CD14-positive monocyte (primary cell): ENCODE measurements at regions not wholly inside any gene's neighbourhood (a gene's known extent, or its start where the extent isn't known, plus 50 kb on each side); places are given as distances from the start of the nearest gene placed in this dataset.

Experiments used
- DNase-seq, 3 donors: peaks; one replicate each; pipeline ENCODE4 v3.0.0-alpha.2; 2011 to 2022
- H2AFZ ChIP-seq: 2 replicates; pipeline ENCODE4 v1.6.0; 2012; ENCODE audit warnings: mild to moderate bottlenecking, low read depth, low read length, inconsistent platforms; ENCODE audit not compliant: insufficient read depth, poor library complexity, severe bottlenecking
- H3K27ac ChIP-seq, 2 donors: 1 replicate in 1 of 2; 2 replicates in 1 of 2; pipeline ENCODE4 v1.5.1; 2012 to 2013; ENCODE audit warnings: low read length in 2 of 2, control low read depth in 1 of 2, inconsistent platforms in 1 of 2, low read depth in 1 of 2, mild to moderate bottlenecking in 1 of 2
- H3K27me3 ChIP-seq, 2 donors: one replicate each; pipeline versions ENCODE4 v1.6.0 to v1.6.1; 2011 to 2013; ENCODE audit warnings: low read length in 2 of 2; ENCODE audit not compliant: control insufficient read depth in 2 of 2, insufficient read depth in 2 of 2
- H3K36me3 ChIP-seq, 2 donors: replicated peaks in 1 of 2; 1 replicate in 1 of 2; 2 replicates in 1 of 2; pipeline versions ENCODE4 v1.5.1 to v1.6.1; 2012 to 2013; ENCODE audit warnings: low read length in 2 of 2, control low read depth in 1 of 2, inconsistent platforms in 1 of 2, mild to moderate bottlenecking in 1 of 2; ENCODE audit not compliant: insufficient read depth in 2 of 2, control insufficient read depth in 1 of 2
- H3K4me1 ChIP-seq, 2 donors: 1 replicate in 1 of 2; 2 replicates in 1 of 2; pipeline versions ENCODE4 v1.5.1 to v1.6.1; 2012 to 2013; ENCODE audit warnings: low read length in 2 of 2, control low read depth in 1 of 2, inconsistent platforms in 1 of 2, mild to moderate bottlenecking in 1 of 2, moderate library complexity in 1 of 2; ENCODE audit not compliant: insufficient read depth in 2 of 2, control insufficient read depth in 1 of 2
- H3K4me2 ChIP-seq: replicated peaks from 2 replicates; pipeline ENCODE3; 2012; ENCODE audit warnings: low read length, moderate library complexity, mild to moderate bottlenecking; ENCODE audit not compliant: poor library complexity, severe bottlenecking; ENCODE audit errors: extremely low read depth
- H3K4me3 ChIP-seq, 3 experiments: fragments of 200-600 bp in 1 of 3; sonication (generic) in 1 of 3; replicated peaks in 1 of 3; 1 replicate in 2 of 3; 2 replicates in 1 of 3; pipeline ENCODE4 v1.5.1; 2011 to 2013; ENCODE audit warnings: low read length in 3 of 3, mild to moderate bottlenecking in 3 of 3, control low read depth in 2 of 3, low read depth in 2 of 3, inconsistent platforms in 1 of 3, moderate library complexity in 1 of 3
- H3K79me2 ChIP-seq: 2 replicates; pipeline ENCODE4 v1.6.0; 2012; ENCODE audit warnings: mild to moderate bottlenecking, control low read depth, inconsistent platforms, low read length, moderate library complexity; ENCODE audit not compliant: insufficient read depth
- H3K9ac ChIP-seq: 2 replicates; pipeline ENCODE4 v1.6.0; 2017; ENCODE audit warnings: low read length, mild to moderate bottlenecking; ENCODE audit not compliant: insufficient read depth, poor library complexity, severe bottlenecking
- H3K9me3 ChIP-seq, 2 donors: replicated peaks in 1 of 2; 1 replicate in 1 of 2; 2 replicates in 1 of 2; pipeline versions ENCODE4 v1.5.1 to v1.6.1; 2012 to 2013; ENCODE audit warnings: low read length in 2 of 2, control low read depth in 1 of 2; ENCODE audit not compliant: control insufficient read depth in 1 of 2, insufficient read depth in 1 of 2
- H4K20me1 ChIP-seq: 2 replicates; pipeline ENCODE4 v1.6.0; 2012; ENCODE audit warnings: mild to moderate bottlenecking, low read length, control low read depth, moderate library complexity; ENCODE audit not compliant: insufficient read depth
- H3K27ac Mint-ChIP-seq, 7 donors: one replicate each; pipeline ENCODE4 v1.8.0; 2020; ENCODE audit warnings: mild to moderate bottlenecking in 7 of 7, mixed read lengths in 7 of 7, moderate library complexity in 6 of 7, inconsistent platforms in 2 of 7
- H3K27me3 Mint-ChIP-seq, 3 donors: one replicate each; pipeline ENCODE4 v1.8.0; 2021 to 2022; ENCODE audit warnings: low read depth in 3 of 3, mild to moderate bottlenecking in 3 of 3, mixed read lengths in 3 of 3, moderate library complexity in 3 of 3, inconsistent platforms in 1 of 3
- H3K36me3 Mint-ChIP-seq, 2 donors: one replicate each; pipeline ENCODE4 v1.8.0; 2020; ENCODE audit warnings: mixed read lengths in 2 of 2, inconsistent platforms in 1 of 2, mild to moderate bottlenecking in 1 of 2
- H3K4me1 Mint-ChIP-seq: one replicate; pipeline ENCODE4 v1.8.0; 2020; ENCODE audit warnings: mild to moderate bottlenecking, mixed read lengths
- H3K4me3 Mint-ChIP-seq, 2 donors: one replicate each; pipeline ENCODE4 v1.8.0; 2020; ENCODE audit warnings: mild to moderate bottlenecking in 2 of 2, mixed read lengths in 2 of 2, moderate library complexity in 1 of 2
- H3K9me3 Mint-ChIP-seq, 7 donors: one replicate each; pipeline ENCODE4 v1.8.0; 2020 to 2022; ENCODE audit warnings: mixed read lengths in 7 of 7, mild to moderate bottlenecking in 6 of 7, moderate library complexity in 6 of 7, inconsistent platforms in 2 of 7
- WGBS: methylation state at CpG from one replicate; pipeline ENCODE4 v1.1.5; 2013; ENCODE audit warnings: missing lambda C conversion rate; ENCODE audit not compliant: insufficient coverage; 5-methylcytosine and 5-hydroxymethylcytosine counted together
- intact Hi-C, 2 donors: fragments of 100-400 bp; cut with micrococcal nuclease; formaldehyde crosslinking; loops; one replicate each; pipeline versions ENCODE4 v1.15.0 to v1.15.1; 2023
- TF ChIP-seq, protein P1 (sequence below): fragments of 200-600 bp; IDR thresholded peaks from one replicate; pipeline ENCODE4 v1.8.0; 2022; ENCODE audit warnings: antibody characterized with exemption, mild to moderate bottlenecking

DNA sequence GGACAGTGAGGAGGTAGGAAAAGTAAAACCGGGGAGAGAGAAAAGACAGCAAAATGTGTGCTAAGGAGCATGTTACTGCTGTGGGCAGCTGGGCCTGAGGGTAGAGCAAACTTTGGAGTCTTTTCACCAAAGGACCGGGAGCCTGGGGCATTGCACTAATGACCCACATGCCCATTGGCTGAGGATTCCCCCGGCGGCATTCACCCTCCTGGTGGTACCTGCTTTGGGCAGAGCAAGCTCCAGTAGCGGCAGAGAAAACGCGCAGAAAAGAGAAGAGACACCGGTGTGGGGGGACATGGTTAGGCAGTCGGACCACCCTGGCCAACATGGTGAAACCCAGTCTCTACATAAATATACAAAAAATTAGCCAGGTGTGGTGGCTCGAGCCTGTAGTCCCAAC, 83.4 kb upstream of the ESRRB start:
- no peaks in the 10 kb centered on the region for H3K9me3 ChIP-seq
- no peaks in the 10 kb centered on the region for H4K20me1 ChIP-seq
- intact Hi-C loops: no loop called here
- peaks cover 3 to 13% (median 9%) of the 10 kb centered on the region in 3 donors for H3K27me3 Mint-ChIP-seq
- H3K4me3 ChIP-seq: no peak overlapping the region
- no peak overlapping the region for H3K27ac Mint-ChIP-seq
- H3K4me1 Mint-ChIP-seq: no peaks in the 10 kb centered on the region
- peaks cover 2% of the 10 kb centered on the region in 2 donors for H3K27me3 ChIP-seq
- H3K4me2 ChIP-seq: no peak overlapping the region
- no peak overlapping the region for H3K9ac ChIP-seq
- no peak for DNase-seq
- no peaks in the 10 kb centered on the region for H3K79me2 ChIP-seq
- H3K36me3 Mint-ChIP-seq: no peaks in the 10 kb centered on the region
- H3K9me3 Mint-ChIP-seq: no peaks in the 10 kb centered on the region
- no peaks in the 10 kb centered on the region for H3K36me3 ChIP-seq
- H3K4me3 Mint-ChIP-seq: no peak overlapping the region
- H2AFZ ChIP-seq: no peak overlapping the region
- no peak overlapping the region for H3K27ac ChIP-seq
- 94% methylated on average over 2 of the region's 10 CpGs for WGBS
- no peaks in the 10 kb centered on the region for H3K4me1 ChIP-seq
- TF ChIP-seq, protein P1, sequence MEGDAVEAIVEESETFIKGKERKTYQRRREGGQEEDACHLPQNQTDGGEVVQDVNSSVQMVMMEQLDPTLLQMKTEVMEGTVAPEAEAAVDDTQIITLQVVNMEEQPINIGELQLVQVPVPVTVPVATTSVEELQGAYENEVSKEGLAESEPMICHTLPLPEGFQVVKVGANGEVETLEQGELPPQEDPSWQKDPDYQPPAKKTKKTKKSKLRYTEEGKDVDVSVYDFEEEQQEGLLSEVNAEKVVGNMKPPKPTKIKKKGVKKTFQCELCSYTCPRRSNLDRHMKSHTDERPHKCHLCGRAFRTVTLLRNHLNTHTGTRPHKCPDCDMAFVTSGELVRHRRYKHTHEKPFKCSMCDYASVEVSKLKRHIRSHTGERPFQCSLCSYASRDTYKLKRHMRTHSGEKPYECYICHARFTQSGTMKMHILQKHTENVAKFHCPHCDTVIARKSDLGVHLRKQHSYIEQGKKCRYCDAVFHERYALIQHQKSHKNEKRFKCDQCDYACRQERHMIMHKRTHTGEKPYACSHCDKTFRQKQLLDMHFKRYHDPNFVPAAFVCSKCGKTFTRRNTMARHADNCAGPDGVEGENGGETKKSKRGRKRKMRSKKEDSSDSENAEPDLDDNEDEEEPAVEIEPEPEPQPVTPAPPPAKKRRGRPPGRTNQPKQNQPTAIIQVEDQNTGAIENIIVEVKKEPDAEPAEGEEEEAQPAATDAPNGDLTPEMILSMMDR: no peak

DNA sequence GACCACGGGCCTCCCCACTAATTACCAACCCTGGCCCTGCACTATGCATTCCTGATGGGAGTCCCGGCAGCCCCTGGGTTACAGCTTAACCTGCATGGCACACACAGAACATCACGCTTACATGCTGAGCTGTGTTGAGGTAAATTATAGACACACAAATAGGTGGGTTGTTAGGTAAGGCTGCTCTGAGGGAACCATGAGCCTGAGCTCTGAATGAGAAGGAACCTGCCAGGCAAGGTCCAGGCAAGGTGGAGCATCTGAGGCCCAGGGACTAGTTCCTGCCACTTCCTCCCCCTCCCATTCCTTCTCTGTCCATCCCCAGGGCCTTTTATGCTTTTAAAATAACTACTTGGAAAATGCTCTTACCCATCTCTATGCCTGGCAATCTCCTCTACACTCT, 82.7 kb upstream of the ESRRB start:
- intact Hi-C loops: no loop called here

More for the DNA sequence above, 82.7 kb upstream of the ESRRB start:
- no peaks in the 10 kb centered on the region for H3K9me3 ChIP-seq
- no peak overlapping the region for H3K9ac ChIP-seq
- Mint-ChIP-seq H3K27me3 (peaks cover 3 to 10% (median 8%) of the 10 kb centered on the region in 3 donors), H3K4me3 (no peak overlapping the region), H3K4me1 (no peaks in the 10 kb centered on the region), H3K27ac (no peak overlapping the region), H3K36me3 (no peaks in the 10 kb centered on the region), H3K9me3 (peaks cover 0 to 2% (median 0%) of the 10 kb centered on the region in 7 donors)
- H3K27ac ChIP-seq: no peak overlapping the region
- no peak overlapping the region for H3K4me3 ChIP-seq
- H2AFZ ChIP-seq: no peak overlapping the region
- H3K79me2 ChIP-seq: no peaks in the 10 kb centered on the region
- no peaks in the 10 kb centered on the region for H3K36me3 ChIP-seq
- no peak overlapping the region for H3K4me2 ChIP-seq
- no peaks in the 10 kb centered on the region for H4K20me1 ChIP-seq
- no peaks in the 10 kb centered on the region for H3K27me3 ChIP-seq
- TF ChIP-seq, protein P1: no peak
- no peaks in the 10 kb centered on the region for H3K4me1 ChIP-seq
- no peak for DNase-seq
- no CpG with 5 or more reads among the region's 3 CpGs for WGBS
